ENCODE measurements at regions not wholly inside any gene's neighbourhood (a gene's known extent, or its start where the extent isn't known, plus 50 kb on each side); places are given as distances from the start of the nearest gene placed in this dataset.

DNA sequence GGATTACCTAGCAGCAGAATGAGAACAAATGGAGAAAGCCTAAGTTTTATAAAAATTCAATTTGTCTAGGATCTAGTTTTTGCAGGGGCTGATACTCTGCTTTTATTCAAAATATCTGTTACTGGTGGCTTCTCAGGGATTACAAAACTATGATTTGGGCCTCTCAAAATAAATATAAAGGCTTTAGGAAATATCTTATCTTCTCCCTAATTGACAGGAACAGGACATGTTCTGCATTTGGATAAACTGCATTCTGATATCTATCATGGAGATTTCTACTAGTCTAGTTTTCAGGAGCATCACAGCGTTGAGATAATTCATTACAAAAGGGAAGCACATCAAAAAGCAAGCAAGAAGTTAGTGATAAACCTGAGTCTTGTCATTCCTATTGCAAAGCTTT is 127.1 kb upstream of the ITGA1 start:
- no peaks in the 10 kb centered on the region for H3K9me3 Mint-ChIP-seq
- H3K4me1 Mint-ChIP-seq = peaks cover 4% of the 10 kb centered on the region
- CTCF ChIA-PET = interaction anchor here (3.2 kb wide), 1 partner anchor 255 kb away, joined by 10 read pairs; no protein-coding TSS in a partner anchor
- POLR2A ChIA-PET = no interaction called here
- H3K27me3 Mint-ChIP-seq = peaks cover 7% of the 10 kb centered on the region
- no peak overlapping the region for H3K27ac Mint-ChIP-seq
- no peaks in the 10 kb centered on the region for H3K36me3 Mint-ChIP-seq (ENCODE audit: low read depth)
- no peak overlapping the region for H3K4me3 Mint-ChIP-seq
- no peak for DNase-seq

GRCh38 chr5:52661903-52662595 is 125.7 kb upstream of the ITGA1 start:
- Mint-ChIP-seq H3K27me3 (peaks cover 9% of the 10 kb centered on the region), H3K4me3 (no peak overlapping the region), H3K9me3 (no peaks in the 10 kb centered on the region), H3K4me1 (peaks cover 7% of the 10 kb centered on the region), H3K27ac (no peak overlapping the region), H3K36me3 (ENCODE audit: low read depth) (no peaks in the 10 kb centered on the region)
- CTCF ChIA-PET = interaction anchor here (1.4 to 1.6 kb wide), 2 partner anchors 254 to 1703 kb away, joined by 3 read pairs; no protein-coding TSS in a partner anchor
- POLR2A ChIA-PET = no interaction called here
- DNase-seq = no peak

DNA sequence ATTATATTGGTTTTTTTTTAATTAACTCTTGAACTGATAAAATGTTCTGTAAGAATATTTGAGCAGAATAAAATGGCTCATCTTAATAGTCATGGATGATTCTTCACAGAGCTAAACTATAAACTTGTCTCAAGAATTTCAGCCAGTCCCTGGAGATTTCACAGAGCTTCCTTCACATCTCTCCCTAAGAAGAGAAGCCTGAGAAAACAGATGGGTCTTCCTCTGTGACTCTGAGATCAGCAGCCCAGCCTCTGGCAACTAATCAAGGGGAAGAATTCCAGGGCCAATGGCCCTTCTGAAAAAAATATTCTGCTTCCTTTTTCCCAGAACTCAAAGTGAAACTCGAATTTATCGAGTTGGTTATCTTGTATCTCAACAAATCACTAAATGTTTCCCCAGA is 122.2 kb upstream of the ITGA1 start:
- Mint-ChIP-seq H3K4me3 (no peak overlapping the region), H3K36me3 (ENCODE audit: low read depth) (no peaks in the 10 kb centered on the region), H3K27me3 (peaks cover 19% of the 10 kb centered on the region), H3K4me1 (peaks cover 7% of the 10 kb centered on the region), H3K27ac (no peak overlapping the region), H3K9me3 (no peaks in the 10 kb centered on the region)
- ChIA-PET CTCF (interaction anchor here (0.6 to 3.5 kb wide), 4 partner anchors 243 to 383 kb away, joined by 3 to 23 read pairs (median 3); partner anchors contain the start of gene ITGA2), POLR2A (interaction anchor here (1.0 kb wide), 1 partner anchor 134 kb away, joined by 3 read pairs; no protein-coding TSS in a partner anchor)
- no peak for DNase-seq

- H3K4me1 Mint-ChIP-seq = peaks cover 7% of the 10 kb centered on the region
- no peak overlapping the region for H3K27ac Mint-ChIP-seq
- POLR2A ChIA-PET = no interaction called here
- CTCF ChIA-PET = no interaction called here
- DNase-seq = no peak
- H3K4me3 Mint-ChIP-seq = no peak overlapping the region
- peaks cover 18% of the 10 kb centered on the region for H3K27me3 Mint-ChIP-seq
- no peaks in the 10 kb centered on the region for H3K9me3 Mint-ChIP-seq
- H3K36me3 Mint-ChIP-seq (ENCODE audit: low read depth) = no peaks in the 10 kb centered on the region
Measured at GRCh38 chr5:52668139-52668538, 119.6 kb upstream of the ITGA1 start.

- ChIA-PET CTCF (no interaction called here), POLR2A (no interaction called here)
- peaks cover 16% of the 10 kb centered on the region for H3K27me3 Mint-ChIP-seq
- no peak overlapping the region for H3K27ac Mint-ChIP-seq
- H3K4me3 Mint-ChIP-seq = no peak overlapping the region
- no peak for DNase-seq
- no peaks in the 10 kb centered on the region for H3K36me3 Mint-ChIP-seq (ENCODE audit: low read depth)
- H3K9me3 Mint-ChIP-seq = no peaks in the 10 kb centered on the region
- peaks cover 7% of the 10 kb centered on the region for H3K4me1 Mint-ChIP-seq
Measured at GRCh38 chr5:52668544-52669185, 119.1 kb upstream of the ITGA1 start.

GRCh38 chr5:52672459-52672858 is 115.3 kb upstream of the ITGA1 start:
- ChIA-PET POLR2A (no interaction called here), CTCF (interaction anchor here (0.6 to 1.6 kb wide), 2 partner anchors 14 to 351 kb away, joined by 4 to 6 read pairs; no protein-coding TSS in a partner anchor)
- no peaks in the 10 kb centered on the region for H3K9me3 Mint-ChIP-seq
- peaks cover 15% of the 10 kb centered on the region for H3K27me3 Mint-ChIP-seq
- no peaks in the 10 kb centered on the region for H3K36me3 Mint-ChIP-seq (ENCODE audit: low read depth)
- H3K4me3 Mint-ChIP-seq = no peak overlapping the region
- no peak overlapping the region for H3K27ac Mint-ChIP-seq
- H3K4me1 Mint-ChIP-seq = peaks cover 5% of the 10 kb centered on the region
- DNase-seq = no peak

GRCh38 chr5:52673495-52673894 is 114.2 kb upstream of the ITGA1 start:
- Mint-ChIP-seq H3K27ac (no peak overlapping the region), H3K4me1 (peaks cover 5% of the 10 kb centered on the region), H3K27me3 (peaks cover 15% of the 10 kb centered on the region), H3K4me3 (no peak overlapping the region), H3K36me3 (ENCODE audit: low read depth) (no peaks in the 10 kb centered on the region), H3K9me3 (no peaks in the 10 kb centered on the region)
- ChIA-PET CTCF (interaction anchor here (1.6 kb wide), 1 partner anchor 15 kb away, joined by 4 read pairs; no protein-coding TSS in a partner anchor), POLR2A (no interaction called here)
- no peak for DNase-seq

DNA sequence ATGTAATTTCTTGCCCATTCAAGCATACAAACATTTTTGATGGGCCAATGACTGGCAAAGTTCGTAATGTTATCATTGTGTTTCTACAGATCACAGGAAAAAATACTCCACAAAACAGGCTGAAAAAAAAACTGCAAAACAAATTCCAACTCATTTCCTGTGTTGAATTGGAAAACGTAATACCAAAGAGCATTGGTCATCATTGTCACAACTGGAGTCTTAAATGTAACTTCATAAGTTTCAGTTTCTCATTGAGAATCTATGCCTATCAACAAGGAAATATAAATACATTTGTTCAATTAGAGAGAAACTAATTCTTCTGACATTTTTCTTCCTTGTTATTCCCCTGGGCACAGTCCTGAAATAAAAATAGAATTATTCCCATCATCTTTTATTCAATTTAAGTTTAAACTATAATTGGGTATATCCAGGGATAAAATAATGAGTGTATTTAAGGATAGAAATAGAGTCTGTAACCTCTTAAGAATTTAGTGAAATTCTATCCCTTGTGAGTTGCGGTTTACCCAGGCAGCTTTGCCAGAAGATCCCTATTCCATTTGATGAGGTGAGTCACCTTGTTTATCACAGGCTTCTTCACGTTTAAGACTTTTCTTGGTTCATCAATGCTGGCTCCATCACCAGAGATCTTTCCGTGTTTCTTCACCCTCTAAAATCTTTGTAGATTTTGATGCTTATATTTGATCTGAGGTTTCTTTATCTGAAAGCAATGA is 112.7 kb upstream of the ITGA1 start:
- H3K36me3 Mint-ChIP-seq (ENCODE audit: low read depth) = no peaks in the 10 kb centered on the region
- peaks cover 5% of the 10 kb centered on the region for H3K4me1 Mint-ChIP-seq
- no peak overlapping the region for H3K27ac Mint-ChIP-seq
- H3K27me3 Mint-ChIP-seq = peaks cover 17% of the 10 kb centered on the region
- H3K9me3 Mint-ChIP-seq = no peaks in the 10 kb centered on the region
- CTCF ChIA-PET = no interaction called here
- no peak overlapping the region for H3K4me3 Mint-ChIP-seq
- POLR2A ChIA-PET = no interaction called here
- DNase-seq = no peak

DNA sequence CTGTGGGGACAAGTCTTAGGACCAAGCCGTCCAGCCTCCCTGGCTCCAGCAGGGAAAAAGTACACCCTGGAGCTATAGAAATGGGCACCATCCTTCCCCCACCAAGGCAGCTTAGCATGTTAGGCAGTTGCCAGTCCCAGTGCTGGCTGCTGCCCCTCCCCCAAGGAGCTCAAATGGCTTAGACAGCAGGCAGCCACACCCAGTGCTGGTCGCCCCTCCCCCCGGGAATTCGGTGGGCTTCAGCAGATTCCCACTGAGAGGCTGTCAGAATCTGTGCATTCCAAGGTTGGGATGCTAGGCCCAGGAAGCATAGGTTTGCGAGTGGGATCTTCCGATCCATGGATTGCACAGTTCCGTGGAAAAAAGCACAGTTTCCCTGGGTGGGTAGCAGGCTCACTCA is 105.2 kb upstream of the ITGA1 start:
- H3K36me3 Mint-ChIP-seq (ENCODE audit: low read depth) = no peaks in the 10 kb centered on the region
- peaks cover 10% of the 10 kb centered on the region for H3K27me3 Mint-ChIP-seq
- CTCF ChIA-PET = no interaction called here
- H3K4me1 Mint-ChIP-seq = no peaks in the 10 kb centered on the region
- POLR2A ChIA-PET = no interaction called here
- DNase-seq = no peak
- H3K27ac Mint-ChIP-seq = no peak overlapping the region
- H3K4me3 Mint-ChIP-seq = no peak overlapping the region
- no peaks in the 10 kb centered on the region for H3K9me3 Mint-ChIP-seq

GRCh38 chr5:52684051-52684450 is 103.7 kb upstream of the ITGA1 start:
- no peaks in the 10 kb centered on the region for H3K36me3 Mint-ChIP-seq (ENCODE audit: low read depth)
- no peak overlapping the region for H3K27ac Mint-ChIP-seq
- DNase-seq = no peak
- H3K9me3 Mint-ChIP-seq = no peaks in the 10 kb centered on the region
- ChIA-PET CTCF (interaction anchor here (0.7 kb wide), 2 partner anchors 109 to 1256 kb away, joined by 3 to 4 read pairs; no protein-coding TSS in a partner anchor), POLR2A (no interaction called here)
- no peak overlapping the region for H3K4me3 Mint-ChIP-seq
- H3K27me3 Mint-ChIP-seq = peaks cover 10% of the 10 kb centered on the region
- no peaks in the 10 kb centered on the region for H3K4me1 Mint-ChIP-seq

- no peak for DNase-seq
- CTCF ChIA-PET = interaction anchor here (1.3 kb wide), 1 partner anchor 21 kb away, joined by 4 read pairs; no protein-coding TSS in a partner anchor
- H3K27me3 Mint-ChIP-seq = peaks cover 2% of the 10 kb centered on the region
- H3K9me3 Mint-ChIP-seq = no peaks in the 10 kb centered on the region
- H3K27ac Mint-ChIP-seq = no peak overlapping the region
- H3K4me1 Mint-ChIP-seq = no peaks in the 10 kb centered on the region
- no peaks in the 10 kb centered on the region for H3K36me3 Mint-ChIP-seq (ENCODE audit: low read depth)
- H3K4me3 Mint-ChIP-seq = no peak overlapping the region
- POLR2A ChIA-PET = no interaction called here
Measured at GRCh38 chr5:52685566-52685965, 102.2 kb upstream of the ITGA1 start.

DNA sequence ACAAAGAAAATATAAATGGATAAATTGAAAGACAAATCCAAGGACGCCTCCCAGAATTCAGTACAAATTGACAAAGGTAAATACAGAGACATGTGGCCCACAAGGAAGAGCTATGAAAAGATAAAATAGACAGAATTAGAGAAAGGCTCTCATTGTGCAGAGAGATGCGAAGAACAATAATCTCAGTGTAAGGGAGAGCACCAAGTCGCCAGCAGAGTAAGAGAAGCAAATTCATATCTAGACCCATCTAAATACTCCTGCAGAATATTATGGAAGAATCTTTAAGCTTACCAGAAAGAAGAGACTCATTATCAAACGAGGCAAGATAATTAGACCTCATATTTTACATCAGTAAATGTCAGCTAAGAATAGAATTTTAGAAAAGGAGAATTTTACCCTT is 101.7 kb upstream of the ITGA1 start:
- H3K36me3 Mint-ChIP-seq (ENCODE audit: low read depth) = no peaks in the 10 kb centered on the region
- H3K27ac Mint-ChIP-seq = no peak overlapping the region
- H3K27me3 Mint-ChIP-seq = peaks cover 4% of the 10 kb centered on the region
- CTCF ChIA-PET = interaction anchor here (1.3 kb wide), 1 partner anchor 22 kb away, joined by 4 read pairs; no protein-coding TSS in a partner anchor
- POLR2A ChIA-PET = no interaction called here
- no peaks in the 10 kb centered on the region for H3K4me1 Mint-ChIP-seq
- no peak for DNase-seq
- no peaks in the 10 kb centered on the region for H3K9me3 Mint-ChIP-seq
- H3K4me3 Mint-ChIP-seq = no peak overlapping the region

- no peak overlapping the region for H3K4me3 Mint-ChIP-seq
- H3K4me1 Mint-ChIP-seq = peaks cover 4% of the 10 kb centered on the region
- peaks cover 9% of the 10 kb centered on the region for H3K27me3 Mint-ChIP-seq
- no peaks in the 10 kb centered on the region for H3K36me3 Mint-ChIP-seq (ENCODE audit: low read depth)
- H3K27ac Mint-ChIP-seq = no peak overlapping the region
- no peaks in the 10 kb centered on the region for H3K9me3 Mint-ChIP-seq
- DNase-seq = no peak
- ChIA-PET POLR2A (no interaction called here), CTCF (interaction anchor here (2.1 kb wide), 1 partner anchor 227 kb away, joined by 4 read pairs; no protein-coding TSS in a partner anchor)
Measured at GRCh38 chr5:52690236-52690768, 97.4 kb upstream of the ITGA1 start.

Measured in activated CD4-positive, alpha-beta memory T cell treated with anti-CD3 and anti-CD28 coated beads, Interleukin-2, amount 10 ng/mL, durations not matched to agents 7 days and 5 days (primary cell).